SU-DHL-6 (cell line): ENCODE measurements at regions not wholly inside any gene's neighbourhood (a gene's known extent, or its start where the extent isn't known, plus 50 kb on each side); places are given as distances from the start of the nearest gene placed in this dataset.

Source experiments
- EZH2phosphoT487 ChIP-seq: fragments of 200-600 bp; sonication (generic), shearing (Covaris generic); conservative IDR thresholded peaks from 2 replicates; pipeline ENCODE4 v1.6.1; 2018; ENCODE audit warnings: mild to moderate bottlenecking, antibody characterized with exemption, low read length, moderate library complexity, mixed read lengths
- TF ChIP-seq, protein P1 (sequence below): fragments of 200-600 bp; sonication (generic); IDR thresholded peaks from one replicate; pipeline ENCODE4 v1.5.1; 2017; ENCODE audit warnings: antibody characterized with exemption, mild to moderate bottlenecking, low read length, moderate library complexity; ENCODE audit not compliant: insufficient read depth, poor library complexity, severe bottlenecking

DNA sequence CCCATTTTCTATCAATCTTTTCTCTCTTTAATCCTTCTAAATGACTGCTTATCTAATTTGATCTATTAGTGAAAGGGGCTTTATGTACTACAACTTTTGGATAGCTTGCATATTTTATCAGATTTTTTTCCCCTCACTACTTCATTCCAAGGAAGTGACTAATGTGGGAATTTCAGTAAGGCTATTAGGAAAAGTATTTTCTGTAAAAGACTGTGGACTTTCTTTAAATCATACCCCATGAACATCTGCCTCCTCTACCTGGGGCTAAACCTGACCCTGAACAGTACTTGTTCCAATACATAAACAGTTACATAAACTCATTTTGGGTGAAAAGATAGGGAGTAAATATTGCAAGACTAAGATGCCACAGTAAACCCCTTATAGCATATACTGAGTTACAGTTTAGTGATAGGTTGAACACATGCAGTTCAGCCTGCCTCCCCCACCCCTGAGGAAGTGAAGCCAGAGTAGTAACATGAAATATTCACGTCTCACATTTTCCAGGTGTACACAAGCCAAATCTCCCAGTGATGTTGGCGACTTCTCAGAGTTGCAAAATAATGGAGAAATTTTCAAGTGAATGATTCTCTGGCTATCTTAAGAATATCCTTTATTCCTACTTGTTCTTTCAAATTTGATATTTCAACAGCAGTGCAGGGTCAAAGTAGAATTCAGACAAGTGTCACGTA is 590.9 kb upstream of the ZEB2 start:
- TF ChIP-seq, protein P1, sequence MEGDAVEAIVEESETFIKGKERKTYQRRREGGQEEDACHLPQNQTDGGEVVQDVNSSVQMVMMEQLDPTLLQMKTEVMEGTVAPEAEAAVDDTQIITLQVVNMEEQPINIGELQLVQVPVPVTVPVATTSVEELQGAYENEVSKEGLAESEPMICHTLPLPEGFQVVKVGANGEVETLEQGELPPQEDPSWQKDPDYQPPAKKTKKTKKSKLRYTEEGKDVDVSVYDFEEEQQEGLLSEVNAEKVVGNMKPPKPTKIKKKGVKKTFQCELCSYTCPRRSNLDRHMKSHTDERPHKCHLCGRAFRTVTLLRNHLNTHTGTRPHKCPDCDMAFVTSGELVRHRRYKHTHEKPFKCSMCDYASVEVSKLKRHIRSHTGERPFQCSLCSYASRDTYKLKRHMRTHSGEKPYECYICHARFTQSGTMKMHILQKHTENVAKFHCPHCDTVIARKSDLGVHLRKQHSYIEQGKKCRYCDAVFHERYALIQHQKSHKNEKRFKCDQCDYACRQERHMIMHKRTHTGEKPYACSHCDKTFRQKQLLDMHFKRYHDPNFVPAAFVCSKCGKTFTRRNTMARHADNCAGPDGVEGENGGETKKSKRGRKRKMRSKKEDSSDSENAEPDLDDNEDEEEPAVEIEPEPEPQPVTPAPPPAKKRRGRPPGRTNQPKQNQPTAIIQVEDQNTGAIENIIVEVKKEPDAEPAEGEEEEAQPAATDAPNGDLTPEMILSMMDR = no peak
- no peak for TF ChIP-seq EZH2phosphoT487
